Mammary epithelial cell (primary cell): ENCODE measurements at regions not wholly inside any gene's neighbourhood (a gene's known extent, or its start where the extent isn't known, plus 50 kb on each side); places are given as distances from the start of the nearest gene placed in this dataset.

Experiments used
- CTCF ChIP-seq, 2 donors: IDR thresholded peaks in 1 of 2; conservative IDR thresholded peaks in 1 of 2; 2 replicates each; pipeline ENCODE4 v1.5.1; 2011 to 2012; ENCODE audit warnings: inconsistent platforms in 2 of 2, low read length in 2 of 2, mild to moderate bottlenecking in 2 of 2, control low read depth in 1 of 2, low read depth in 1 of 2; ENCODE audit not compliant: insufficient read depth in 1 of 2; ENCODE audit errors: extremely low read depth in 1 of 2
- EZH2 ChIP-seq: IDR thresholded peaks from 2 replicates; pipeline ENCODE4 v1.6.1; 2012; ENCODE audit warnings: low read length, inconsistent platforms, borderline replicate concordance

GRCh38 chr5:1936413-1936812 lies 53.7 kb upstream of the IRX4 start:
- TF ChIP-seq EZH2 (no peak), CTCF (conservative IDR thresholded peaks at IDR 0.05 in 1 of 2, IDR thresholded peaks at IDR 0.05 in 1 of 2; ENCODE audit: extremely low read depth in 1 of 2, insufficient read depth in 1 of 2, low read depth in 1 of 2, low read length in 2 of 2) (no peak)
